ELF-1 (cell line): ENCODE measurements at regions not wholly inside any gene's neighbourhood (a gene's known extent, or its start where the extent isn't known, plus 50 kb on each side); places are given as distances from the start of the nearest gene placed in this dataset.
"Not testable (repeated sequence)": the region's sequence is repeated elsewhere in the genome, so short reads cannot be mapped to it uniquely, and the experiment has no call there.

Experiments
- DNase-seq: peaks from one replicate; pipeline ENCODE4 v3.0.0-alpha.2; 2016; ENCODE audit warnings: low read depth, low spot score

- no peak for DNase-seq
These were observed 559.1 kb downstream of the CETN3 start for GRCh38 chr5:89850513-89850865.

- DNase-seq: peak; percentile 61
These were observed 559.6 kb downstream of the CETN3 start for GRCh38 chr5:89849830-89850512.

GRCh38 chr5:89847743-89848142 is 561.8 kb downstream of the CETN3 start:
- DNase-seq: no peak

GRCh38 chr5:89844548-89844947 is 565.0 kb downstream of the CETN3 start:
- peak; percentile 22 for DNase-seq

DNA sequence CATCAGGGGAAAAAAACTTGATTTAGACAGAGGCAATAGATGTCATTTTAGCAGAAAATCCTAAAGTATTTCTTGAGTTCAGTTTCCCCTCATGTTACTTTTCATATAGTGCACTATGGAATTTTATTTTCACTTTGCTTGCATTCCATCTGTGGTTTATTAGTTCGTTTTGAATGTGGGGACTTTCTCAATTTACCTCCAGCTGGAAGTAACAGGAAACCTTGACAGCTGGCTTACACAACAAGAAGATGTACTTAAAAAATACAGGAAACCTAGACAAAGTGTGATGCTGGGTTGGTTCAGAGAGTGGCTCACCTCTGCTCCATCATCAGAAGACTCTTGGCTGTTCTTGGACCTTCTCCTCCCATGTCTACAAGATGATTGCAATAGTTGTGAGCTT is 567.0 kb downstream of the CETN3 start:
- no peak for DNase-seq

GRCh38 chr5:89840906-89841305 is 568.6 kb downstream of the CETN3 start:
- DNase-seq: no peak

GRCh38 chr5:89830691-89831090 is 578.9 kb downstream of the CETN3 start:
- DNase-seq: no peak

GRCh38 chr5:89827960-89828359 is 581.6 kb downstream of the CETN3 start:
- DNase-seq: no peak

DNA sequence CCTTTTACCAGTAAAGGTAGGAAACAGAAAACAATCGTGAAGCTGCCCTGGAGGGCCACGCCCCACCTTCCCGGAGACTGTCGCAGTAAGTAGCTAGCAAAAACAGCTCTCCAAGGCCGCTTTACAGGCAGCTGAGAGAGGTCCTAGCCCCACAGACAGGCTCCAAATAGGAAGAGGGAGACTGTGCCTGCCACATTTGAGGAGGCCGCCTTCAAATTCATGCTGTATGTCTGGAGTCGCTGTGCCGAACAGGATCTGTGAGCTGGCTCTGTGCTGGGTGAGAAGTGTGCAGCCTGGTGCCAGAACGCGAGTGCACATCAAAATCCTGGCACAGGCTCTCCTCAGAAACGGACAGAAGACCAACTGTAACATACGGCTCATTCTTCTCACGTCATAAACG is 582.2 kb downstream of the CETN3 start:
- DNase-seq: no peak

GRCh38 chr5:89826938-89827337 is 582.6 kb downstream of the CETN3 start:
- no peak for DNase-seq

DNA sequence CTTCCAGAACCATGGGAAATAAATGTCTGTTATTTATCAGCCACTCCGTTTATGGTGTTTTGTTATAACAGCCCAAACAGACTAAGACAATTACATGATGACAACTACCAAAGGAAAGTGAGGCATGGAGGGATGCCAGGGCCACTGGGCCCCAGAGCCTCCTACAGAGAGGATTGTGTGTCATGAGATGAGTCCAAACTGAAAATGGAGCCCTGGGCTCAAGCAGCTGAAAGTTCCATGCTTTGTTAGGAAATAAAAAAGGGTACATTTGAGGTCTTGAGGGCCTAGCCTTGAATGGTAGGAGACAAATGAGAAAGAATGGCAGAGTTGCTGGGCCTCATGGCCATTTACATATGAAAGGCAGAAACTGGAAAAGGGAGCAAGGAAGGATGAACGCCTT is 586.5 kb downstream of the CETN3 start:
- DNase-seq: peak; percentile 3

GRCh38 chr5:89817841-89818240 is 591.7 kb downstream of the CETN3 start:
- no peak for DNase-seq

DNA sequence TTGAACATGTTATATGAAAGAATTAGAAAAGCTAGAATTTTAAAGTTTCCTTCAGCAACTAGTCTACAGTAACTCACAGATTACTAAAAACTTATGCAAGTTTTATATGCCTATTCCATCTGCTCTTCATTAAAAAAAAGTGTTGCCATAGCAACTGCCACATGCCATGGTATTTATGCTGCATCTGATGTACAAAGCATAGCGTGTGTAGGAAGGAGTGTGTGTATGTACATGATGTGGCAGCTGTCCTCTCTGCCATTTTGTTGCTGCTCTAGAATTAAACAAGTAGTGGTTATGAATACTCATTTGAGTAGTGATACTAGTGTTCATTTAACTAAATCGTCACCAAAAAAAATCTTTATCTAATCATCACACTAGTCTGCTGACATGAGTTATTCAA is 593.5 kb downstream of the CETN3 start:
- DNase-seq: no peak

- peak; percentile 47 for DNase-seq
These were observed 608.8 kb downstream of the CETN3 start for GRCh38 chr5:89800735-89801134.

DNA sequence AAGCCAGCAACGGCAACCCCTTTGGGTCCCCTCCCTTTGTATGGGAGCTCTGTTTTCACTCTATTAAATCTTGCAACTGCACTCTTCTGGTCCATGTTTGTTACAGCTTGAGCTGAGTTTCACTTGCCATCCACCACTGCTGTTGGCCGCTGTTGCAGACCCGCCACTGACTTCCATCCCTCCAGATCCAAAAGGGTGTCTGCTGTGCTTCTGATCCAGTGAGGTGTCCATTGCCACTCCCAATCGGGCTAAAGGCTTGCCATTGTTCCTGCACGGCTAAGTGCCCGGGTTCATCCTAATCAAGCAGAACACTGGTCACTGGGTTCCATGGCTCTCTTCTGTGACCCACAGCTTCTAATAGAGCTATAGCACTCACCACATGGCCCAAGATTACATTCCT is 615.1 kb downstream of the CETN3 start:
- not testable (repeated sequence) for DNase-seq

DNA sequence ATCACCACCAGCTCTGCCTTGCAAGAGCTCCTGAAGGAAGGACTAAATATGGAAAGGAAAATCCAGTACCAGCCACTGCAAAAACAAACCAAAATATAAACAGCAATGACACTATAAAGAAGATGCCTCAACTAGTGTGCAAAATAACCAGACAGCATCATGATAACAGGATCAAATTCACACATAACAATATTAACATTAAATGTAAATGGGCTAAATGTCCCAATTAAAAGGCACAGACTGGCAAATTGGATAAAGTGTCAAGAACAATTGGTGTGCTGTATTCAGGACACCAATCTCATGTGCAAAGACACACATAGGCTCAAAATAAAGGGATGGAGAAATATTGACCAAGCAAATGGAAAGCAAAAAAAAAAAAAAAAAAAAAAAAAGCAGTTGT is 629.8 kb downstream of the CETN3 start:
- not testable (repeated sequence) for DNase-seq

GRCh38 chr5:89777758-89778157 is 631.8 kb downstream of the CETN3 start:
- no peak for DNase-seq

GRCh38 chr5:89769975-89770374 is 639.6 kb downstream of the CETN3 start:
- DNase-seq: no peak

DNA sequence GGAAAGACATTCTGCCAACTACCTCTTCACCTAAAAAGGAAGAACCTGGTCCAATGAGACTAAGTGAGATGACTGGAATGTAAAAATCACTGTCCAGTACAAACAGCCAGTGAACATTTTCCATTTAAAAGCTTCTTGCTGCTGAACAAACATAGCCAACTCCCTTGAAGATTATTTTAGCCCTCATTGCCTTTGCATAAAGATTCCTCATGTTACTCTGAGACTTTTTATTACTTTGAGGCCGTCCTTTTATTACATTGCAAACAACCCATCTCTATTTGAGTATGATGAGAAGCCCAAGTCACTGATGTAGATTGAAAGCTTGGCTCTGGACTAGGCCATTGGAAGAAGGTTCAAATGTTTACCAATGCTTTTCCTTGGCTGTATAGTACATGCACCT is 649.8 kb downstream of the CETN3 start:
- DNase-seq: no peak

DNA sequence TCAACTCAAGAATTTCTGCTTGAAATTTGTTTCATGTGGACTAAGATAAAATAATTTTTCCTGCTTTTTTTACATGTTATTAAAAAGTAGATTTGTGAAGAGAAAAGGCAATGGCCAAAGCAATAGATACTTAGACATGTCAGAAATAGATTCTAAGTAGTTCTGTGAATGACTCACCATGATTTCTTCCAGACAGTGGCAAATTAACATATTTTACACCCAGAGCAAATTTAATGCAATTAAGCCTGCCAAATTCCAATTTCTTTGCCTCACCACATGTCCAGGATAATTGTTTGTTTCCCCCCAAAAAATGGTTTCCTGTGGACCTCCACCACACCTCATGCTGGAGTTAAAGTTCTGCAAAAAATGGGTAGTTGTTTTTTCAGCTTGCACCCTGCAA is 651.4 kb downstream of the CETN3 start:
- DNase-seq: no peak

DNA sequence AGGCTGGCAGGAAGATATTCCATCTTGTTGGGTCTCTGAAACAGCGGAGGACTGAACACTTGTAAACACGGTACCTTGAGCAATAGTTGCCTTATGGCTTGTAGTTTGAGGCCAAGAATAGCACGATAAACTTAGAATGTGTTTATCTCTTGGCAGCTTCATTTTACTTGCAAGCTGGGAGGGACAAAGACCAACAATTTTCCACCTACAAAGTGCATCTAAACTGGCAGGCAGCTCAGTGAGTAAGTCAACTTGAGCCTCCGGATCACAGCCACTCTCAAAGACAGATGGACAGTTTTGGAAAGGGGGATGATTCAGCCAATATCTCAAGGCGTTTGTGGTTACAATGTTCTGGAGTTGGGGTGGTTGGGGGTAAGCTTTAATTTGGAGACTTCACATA is 652.6 kb downstream of the CETN3 start:
- DNase-seq: no peak

GRCh38 chr5:89755024-89755423 is 654.5 kb downstream of the CETN3 start:
- DNase-seq: no peak

- no peak for DNase-seq
These were observed 674.5 kb downstream of the CETN3 start for GRCh38 chr5:89735082-89735481.

DNA sequence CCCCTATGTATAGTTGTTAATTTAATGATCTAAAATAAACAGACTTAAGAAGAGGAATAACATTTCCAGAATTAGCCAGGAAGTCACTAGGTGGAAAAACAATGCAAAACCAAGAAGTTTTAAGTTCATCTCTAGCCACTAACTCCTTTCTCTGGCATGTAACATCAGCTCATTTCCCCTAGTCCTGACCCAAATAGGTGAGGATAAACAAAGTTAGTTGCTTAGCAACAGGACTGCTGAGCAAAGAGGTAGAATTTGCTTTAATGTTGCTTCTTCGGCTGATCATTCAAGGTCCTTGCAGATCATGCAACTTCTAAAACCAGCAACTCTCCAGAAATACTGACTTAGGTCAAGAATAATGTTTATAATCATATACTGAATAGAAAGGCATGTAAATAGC is 675.8 kb downstream of the CETN3 start:
- DNase-seq: no peak
